ENCODE measurements at regions not wholly inside any gene's neighbourhood (a gene's known extent, or its start where the extent isn't known, plus 50 kb on each side); places are given as distances from the start of the nearest gene placed in this dataset.

- H3K36me3 Mint-ChIP-seq: no peaks in the 10 kb centered on the region
- peaks cover 0 to 4% (median 3%) of the 10 kb centered on the region in 3 donors for H3K27me3 Mint-ChIP-seq (ENCODE audit: low read depth in 3 of 3)
- Histone ChIP-seq H4K20me1 (ENCODE audit: insufficient read depth, low read length) (no peaks in the 10 kb centered on the region), H3K9me3 (replicated peaks in 1 of 2; ENCODE audit: control insufficient read depth in 1 of 2, insufficient read depth in 1 of 2, low read length in 2 of 2) (no peaks in the 10 kb centered on the region), H2AFZ (ENCODE audit: insufficient read depth, low read depth, low read length, poor library complexity, severe bottlenecking) (no peak overlapping the region), H3K27ac (ENCODE audit: low read depth in 1 of 2, low read length in 2 of 2) (no peak overlapping the region), H3K27me3 (ENCODE audit: control insufficient read depth in 2 of 2, insufficient read depth in 2 of 2, low read length in 2 of 2) (no peaks in the 10 kb centered on the region), H3K36me3 (replicated peaks in 1 of 2; ENCODE audit: control insufficient read depth in 1 of 2, insufficient read depth in 2 of 2, low read length in 2 of 2) (no peaks in the 10 kb centered on the region), H3K4me2 (replicated peaks; ENCODE audit: extremely low read depth, low read length, poor library complexity, severe bottlenecking) (no peak overlapping the region), H3K4me3 (replicated peaks in 1 of 3; ENCODE audit: low read depth in 2 of 3, low read length in 3 of 3) (no peak overlapping the region), H3K9ac (ENCODE audit: insufficient read depth, low read length, poor library complexity, severe bottlenecking) (no peak overlapping the region), H3K4me1 (ENCODE audit: control insufficient read depth in 1 of 2, insufficient read depth in 2 of 2, low read length in 2 of 2) (no peaks in the 10 kb centered on the region), H3K79me2 (ENCODE audit: insufficient read depth, low read length) (no peaks in the 10 kb centered on the region)
- H3K9me3 Mint-ChIP-seq: peaks cover 0 to 3% (median 0%) of the 10 kb centered on the region in 7 donors
- no peaks in the 10 kb centered on the region for H3K4me1 Mint-ChIP-seq
- no peak overlapping the region for H3K4me3 Mint-ChIP-seq
- no peak for TF ChIP-seq CTCF (IDR thresholded peaks at IDR 0.05)
- DNase-seq: no peak
- no peak overlapping the region for H3K27ac Mint-ChIP-seq
- WGBS (ENCODE audit: insufficient coverage): 94% methylated on average over 2 of the region's 4 CpGs
- intact Hi-C loops (cut with micrococcal nuclease): no loop called here
Measured at GRCh38 chr12:105613269-105613668, 282.8 kb downstream of the C12orf75 start.

GRCh38 chr12:105613887-105614286 lies 283.4 kb downstream of the C12orf75 start:
- no peak overlapping the region for H3K4me3 ChIP-seq (replicated peaks in 1 of 3; ENCODE audit: low read depth in 2 of 3, low read length in 3 of 3)
- H3K27ac ChIP-seq (ENCODE audit: low read depth in 1 of 2, low read length in 2 of 2): no peak overlapping the region
- no peaks in the 10 kb centered on the region for H3K4me1 ChIP-seq (ENCODE audit: control insufficient read depth in 1 of 2, insufficient read depth in 2 of 2, low read length in 2 of 2)
- Mint-ChIP-seq H3K9me3 (peaks cover 0 to 3% (median 0%) of the 10 kb centered on the region in 7 donors), H3K27me3 (ENCODE audit: low read depth in 3 of 3) (peaks cover 0 to 4% (median 3%) of the 10 kb centered on the region in 3 donors), H3K36me3 (no peaks in the 10 kb centered on the region), H3K4me3 (no peak overlapping the region), H3K4me1 (no peaks in the 10 kb centered on the region), H3K27ac (no peak overlapping the region)
- no peaks in the 10 kb centered on the region for H4K20me1 ChIP-seq (ENCODE audit: insufficient read depth, low read length)
- H2AFZ ChIP-seq (ENCODE audit: insufficient read depth, low read depth, low read length, poor library complexity, severe bottlenecking): no peak overlapping the region
- WGBS (ENCODE audit: insufficient coverage): 100% methylated on average over 1 of the region's 3 CpGs
- intact Hi-C loops (cut with micrococcal nuclease): no loop called here
- H3K4me2 ChIP-seq (replicated peaks; ENCODE audit: extremely low read depth, low read length, poor library complexity, severe bottlenecking): no peak overlapping the region
- no peaks in the 10 kb centered on the region for H3K27me3 ChIP-seq (ENCODE audit: control insufficient read depth in 2 of 2, insufficient read depth in 2 of 2, low read length in 2 of 2)
- H3K36me3 ChIP-seq (replicated peaks in 1 of 2; ENCODE audit: control insufficient read depth in 1 of 2, insufficient read depth in 2 of 2, low read length in 2 of 2): no peaks in the 10 kb centered on the region
- no peaks in the 10 kb centered on the region for H3K9me3 ChIP-seq (replicated peaks in 1 of 2; ENCODE audit: control insufficient read depth in 1 of 2, insufficient read depth in 1 of 2, low read length in 2 of 2)
- H3K79me2 ChIP-seq (ENCODE audit: insufficient read depth, low read length): no peaks in the 10 kb centered on the region
- no peak for TF ChIP-seq CTCF (IDR thresholded peaks at IDR 0.05)
- DNase-seq: no peak
- H3K9ac ChIP-seq (ENCODE audit: insufficient read depth, low read length, poor library complexity, severe bottlenecking): no peak overlapping the region
